NCI-H1048 (cell line): ENCODE measurements at regions not wholly inside any gene's neighbourhood (a gene's known extent, or its start where the extent isn't known, plus 50 kb on each side); places are given as distances from the start of the nearest gene placed in this dataset.
"Not testable (repeated sequence)": the region's sequence is repeated elsewhere in the genome, so short reads cannot be mapped to it uniquely, and the experiment has no call there.

Experiments
- DNase-seq: peaks from one replicate; lab custom pipeline; 2025; lab: John Stamatoyannopoulos, UW

DNA sequence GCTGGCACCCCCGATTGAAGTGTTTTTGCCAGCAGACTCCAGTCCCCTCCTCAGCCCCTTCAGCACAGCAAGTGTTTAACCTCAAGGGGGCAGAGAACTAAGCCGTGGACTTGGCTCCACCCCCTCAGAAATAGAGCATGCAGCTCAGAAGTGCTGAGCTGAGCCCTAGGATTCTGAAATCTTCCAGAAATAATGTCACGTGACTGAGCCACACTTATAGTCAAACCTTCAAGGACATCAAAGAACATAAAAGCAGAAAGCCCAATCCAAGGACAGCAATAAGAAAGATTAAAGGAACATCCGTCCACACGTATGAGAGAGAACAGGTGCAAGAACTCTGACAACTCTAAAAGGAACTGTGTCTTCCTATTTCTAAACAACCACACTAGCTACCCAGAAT lies 317.7 kb upstream of the LRFN5 start:
- DNase-seq, result no peak

DNA sequence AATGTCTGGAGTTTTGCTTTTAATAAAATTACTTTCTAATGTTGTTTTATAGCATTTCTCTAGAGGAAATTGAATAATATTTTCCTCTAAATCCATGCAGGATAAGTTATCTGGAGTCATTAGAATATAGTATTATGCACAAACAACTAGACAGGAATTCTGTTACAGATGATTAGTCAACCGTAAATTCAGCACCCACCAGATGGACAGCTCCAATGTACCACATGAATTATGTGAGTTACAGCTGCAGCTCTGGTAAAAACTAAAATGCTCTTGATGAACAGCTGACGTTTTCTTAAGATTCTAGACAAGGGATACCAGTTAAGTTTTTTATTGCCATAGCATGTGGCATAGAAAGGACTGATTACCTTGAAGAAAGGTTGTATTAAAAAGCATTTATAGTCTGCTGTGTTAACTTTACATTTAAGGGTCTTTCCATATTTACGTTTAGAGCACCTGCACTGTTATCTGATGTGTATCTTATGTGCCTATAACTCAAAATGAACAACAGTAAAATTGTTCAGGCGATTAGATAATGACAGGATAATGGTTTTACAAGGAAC lies 321.4 kb upstream of the LRFN5 start:
- DNase-seq, result peak; percentile 29

DNA sequence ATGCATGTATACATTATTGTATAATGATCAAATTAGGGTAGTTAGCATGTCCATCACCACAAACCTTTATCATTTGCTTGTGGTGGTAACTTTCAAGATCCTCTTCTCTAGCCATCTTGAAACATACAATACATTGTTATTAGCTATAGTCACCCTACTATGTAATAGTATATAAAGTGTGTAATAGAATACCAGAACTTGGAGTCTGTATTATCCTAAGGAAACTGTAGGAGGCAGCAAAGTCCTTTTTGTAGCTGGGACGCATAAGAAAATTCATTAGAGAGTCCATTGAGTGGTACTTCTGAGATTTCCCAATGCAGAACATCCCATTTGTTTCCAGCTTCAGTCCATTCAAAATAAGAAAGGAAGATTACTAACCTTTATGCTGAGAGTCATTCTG lies 325.9 kb upstream of the LRFN5 start:
- no peak for DNase-seq

DNA sequence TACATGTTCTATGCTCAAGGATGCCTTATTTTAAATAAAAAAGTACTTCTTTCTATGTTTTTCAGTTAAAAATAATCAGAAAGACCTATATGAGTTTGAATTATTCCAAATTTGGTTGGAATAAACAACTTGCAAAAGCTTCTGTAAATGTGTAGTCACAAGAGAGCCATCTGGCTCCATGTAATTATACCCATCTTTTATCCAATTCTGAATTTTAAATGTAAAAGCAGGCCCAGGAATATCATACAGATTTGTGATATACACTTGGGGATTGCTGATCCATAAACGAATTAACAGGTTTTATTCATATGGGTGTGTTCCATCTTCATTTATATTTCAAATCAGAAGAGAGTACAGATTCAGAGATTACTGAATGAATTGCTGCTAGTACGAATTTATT lies 329.2 kb upstream of the LRFN5 start:
- no peak for DNase-seq

DNA sequence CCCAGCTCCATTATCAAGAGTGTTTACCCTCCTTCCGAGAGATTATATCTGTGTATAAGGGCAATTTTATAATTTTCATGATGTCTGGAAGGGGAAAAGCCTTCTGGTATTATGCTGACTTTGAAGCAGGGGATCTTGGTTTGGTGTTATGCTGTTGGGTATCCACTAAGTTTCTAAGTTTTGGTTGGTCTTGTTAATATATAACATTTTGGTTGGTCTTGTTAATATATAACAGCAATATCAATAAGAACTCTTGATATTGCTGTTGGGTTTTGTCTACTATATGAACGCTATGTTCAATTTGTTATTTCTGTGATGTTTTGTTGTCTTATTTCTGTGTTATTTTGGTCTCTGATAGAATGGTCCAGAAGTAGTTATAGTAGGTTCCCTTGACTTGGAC lies 349.2 kb upstream of the LRFN5 start:
- no peak for DNase-seq

DNA sequence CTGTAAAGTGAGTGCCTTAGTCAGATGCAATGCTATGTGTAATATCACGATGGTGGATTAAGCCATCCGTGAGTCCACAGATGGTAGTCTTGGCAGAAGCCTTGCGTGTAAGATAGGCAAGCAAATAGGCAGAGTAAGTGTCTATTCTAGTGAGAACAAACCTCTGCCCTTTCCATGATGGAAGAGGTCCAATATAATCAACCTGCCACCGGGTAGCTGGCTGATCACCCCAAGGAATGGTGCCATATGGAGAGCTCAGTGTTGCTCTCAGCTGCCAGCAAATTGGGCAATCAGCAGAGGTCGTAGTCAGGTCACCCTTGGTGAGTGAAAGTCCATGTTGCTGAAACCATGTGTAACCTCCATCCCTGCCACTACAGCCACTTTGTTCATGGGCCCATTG lies 371.2 kb upstream of the LRFN5 start:
- DNase-seq, result no peak

DNA sequence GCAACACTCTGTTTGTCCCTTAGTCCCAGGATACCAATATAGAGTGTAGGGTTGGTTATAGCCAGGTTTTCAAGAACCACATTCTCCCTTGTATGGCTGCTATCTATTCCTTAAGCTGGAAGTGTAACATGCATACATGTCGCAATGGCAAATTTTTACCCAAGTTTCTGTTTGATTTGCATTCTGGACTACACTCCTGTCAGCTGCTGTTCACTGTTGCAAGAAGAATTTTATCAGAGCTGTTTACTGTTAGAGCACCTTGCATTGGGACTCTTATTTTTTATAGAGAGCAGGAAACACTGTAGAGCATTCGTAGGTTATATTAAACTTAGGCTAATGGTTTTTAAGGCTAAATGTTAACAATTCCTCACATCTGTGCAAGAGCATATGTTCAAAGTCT lies 376.0 kb upstream of the LRFN5 start:
- no peak for DNase-seq

DNA sequence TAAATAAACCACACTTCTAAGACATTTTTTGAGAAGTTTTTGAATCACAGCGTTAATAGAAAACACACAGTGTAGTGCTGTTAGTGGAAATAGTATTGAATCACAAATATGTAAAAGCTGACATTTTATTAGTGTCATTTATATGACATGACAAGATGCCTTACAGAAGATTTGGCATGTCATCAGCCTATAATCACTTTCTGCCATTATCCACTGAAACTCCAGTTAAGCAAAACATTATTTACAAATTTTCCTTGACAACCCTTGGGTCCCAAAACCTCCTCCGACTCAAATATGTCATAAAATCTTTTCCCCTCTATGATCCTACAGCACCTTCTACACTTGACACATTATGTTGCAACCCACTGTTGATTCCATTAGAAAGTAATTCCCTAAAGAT lies 376.9 kb upstream of the LRFN5 start:
- no peak for DNase-seq

DNA sequence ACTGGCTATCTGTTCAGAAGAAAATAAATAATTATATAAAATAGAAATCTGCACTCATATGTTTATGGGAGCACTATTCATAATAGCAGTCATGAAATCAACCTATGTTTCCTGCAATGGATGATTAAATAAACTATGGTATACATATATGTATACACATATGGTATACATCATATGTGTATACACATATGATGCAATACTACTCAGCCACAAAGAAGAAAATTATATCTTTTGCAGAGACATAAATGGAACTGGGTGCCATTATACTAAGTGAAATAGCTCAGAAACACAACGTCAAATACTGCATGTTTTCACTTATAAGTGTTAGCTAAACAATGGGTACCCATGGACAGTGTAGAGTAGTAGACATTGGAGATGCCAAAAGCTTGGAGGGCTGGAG lies 381.2 kb upstream of the LRFN5 start:
- no peak for DNase-seq

DNA sequence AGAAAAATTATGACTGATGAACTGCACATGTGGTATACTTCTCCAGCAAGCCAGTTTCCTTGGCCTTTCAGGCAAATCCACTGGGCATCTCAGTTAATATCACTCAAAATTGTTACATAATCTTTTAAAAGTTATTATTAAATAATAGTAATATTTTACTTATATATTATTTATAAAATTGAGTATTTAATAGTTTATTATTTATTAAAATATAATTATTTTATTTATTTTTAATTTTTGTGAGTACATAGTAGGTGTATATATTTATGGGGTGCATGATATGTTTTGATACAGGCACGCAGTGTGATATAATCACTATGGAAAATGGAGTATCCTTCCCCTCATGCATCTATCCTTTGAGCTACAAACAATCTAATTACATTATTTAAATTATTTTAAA lies 384.1 kb upstream of the LRFN5 start:
- DNase-seq, result no peak

DNA sequence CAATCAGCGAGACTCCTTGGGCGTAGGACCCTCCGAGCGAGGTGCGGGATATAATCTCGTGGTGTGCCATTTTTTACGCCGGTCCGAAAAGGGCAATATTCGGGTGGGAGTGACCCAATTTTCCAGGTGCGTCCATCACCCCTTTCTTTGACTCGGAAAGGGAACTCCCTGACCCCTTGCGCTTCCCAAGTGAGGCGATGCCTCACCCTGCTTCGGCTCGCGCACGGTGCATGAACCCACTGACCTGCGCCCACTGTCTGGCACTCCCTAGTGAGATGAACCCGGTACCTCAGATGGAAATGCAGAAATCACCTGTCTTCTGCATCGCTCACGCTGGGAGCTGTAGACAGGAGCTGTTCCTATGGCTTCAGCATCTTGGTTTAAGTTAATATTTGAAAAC lies 391.7 kb upstream of the LRFN5 start:
- DNase-seq, result not testable (repeated sequence)

DNA sequence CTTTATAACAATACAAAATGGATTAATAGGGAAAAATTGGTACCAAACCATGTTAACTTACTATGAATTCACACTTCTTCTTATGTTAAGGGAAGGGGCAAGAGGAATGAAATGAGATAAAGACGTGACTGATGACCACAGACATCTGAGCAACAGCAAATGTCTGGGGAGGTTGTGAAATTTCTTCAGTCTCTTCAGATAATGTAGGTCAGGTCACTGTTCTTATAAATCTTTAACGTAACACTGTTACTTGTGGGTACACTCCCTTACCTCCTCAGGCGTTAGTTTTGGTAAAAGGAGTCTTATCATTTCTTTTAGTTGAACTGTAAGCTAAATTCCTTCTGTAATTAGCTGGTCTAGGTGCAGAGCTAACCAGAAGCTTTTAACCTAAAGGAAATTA lies 405.0 kb upstream of the LRFN5 start:
- no peak for DNase-seq

DNA sequence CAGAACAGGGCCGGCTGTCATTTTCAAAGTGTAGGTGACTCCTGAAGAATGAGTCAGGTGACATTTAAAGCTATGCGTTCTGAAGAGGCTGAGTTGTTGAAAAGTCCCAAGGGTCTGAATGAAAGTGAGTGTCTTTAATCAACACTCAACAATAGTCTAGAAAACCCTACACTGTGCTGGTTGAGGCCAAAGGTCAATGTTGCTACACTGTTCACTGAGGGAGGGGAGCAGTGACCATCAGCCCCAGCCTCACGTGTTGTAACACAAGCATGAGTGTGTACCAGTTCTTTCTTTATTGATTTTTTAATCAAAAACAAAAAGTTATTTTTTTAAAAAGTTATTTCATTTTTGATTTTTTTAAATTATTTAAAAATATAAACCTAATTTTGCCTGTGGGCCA lies 418.8 kb upstream of the LRFN5 start:
- no peak for DNase-seq

DNA sequence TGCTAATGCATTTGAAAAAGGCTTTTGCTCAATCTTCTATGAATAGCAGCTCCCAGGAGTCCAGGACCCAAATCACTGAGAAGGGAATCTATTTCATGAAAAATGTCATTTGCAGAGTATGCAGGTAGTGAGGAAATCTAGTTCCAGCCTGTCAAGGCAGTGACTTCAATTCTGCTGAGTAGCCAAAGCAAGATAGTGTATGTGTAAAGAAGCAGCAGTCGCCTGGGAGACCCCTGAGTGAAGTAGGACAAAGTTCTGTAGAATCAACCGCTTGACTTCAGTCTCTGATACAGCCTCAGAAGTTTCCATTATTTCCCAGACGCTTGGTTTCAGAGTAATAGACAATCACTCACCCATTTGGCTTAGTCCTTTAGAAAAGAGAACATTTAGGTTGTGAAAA lies 435.6 kb upstream of the LRFN5 start:
- no peak for DNase-seq

DNA sequence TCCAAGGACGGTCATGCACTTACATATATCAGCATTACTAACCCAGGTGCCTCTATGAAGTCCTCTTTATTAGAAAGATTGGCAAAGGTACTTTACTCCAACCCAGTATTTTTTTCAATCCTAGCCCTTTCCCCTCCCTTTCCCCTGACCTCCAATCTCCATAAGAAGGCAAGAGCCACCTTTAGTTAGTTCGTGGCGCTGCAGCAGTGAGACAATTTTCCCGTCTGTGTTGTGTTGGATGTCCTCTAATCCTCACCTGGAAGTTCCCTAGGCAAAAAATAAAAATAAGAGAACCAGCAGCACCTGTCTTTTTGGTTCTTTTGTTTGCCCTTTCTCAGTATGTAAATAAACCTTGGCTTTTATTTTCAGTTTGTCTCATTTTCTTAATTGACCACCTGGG lies 439.6 kb upstream of the LRFN5 start:
- no peak for DNase-seq

DNA sequence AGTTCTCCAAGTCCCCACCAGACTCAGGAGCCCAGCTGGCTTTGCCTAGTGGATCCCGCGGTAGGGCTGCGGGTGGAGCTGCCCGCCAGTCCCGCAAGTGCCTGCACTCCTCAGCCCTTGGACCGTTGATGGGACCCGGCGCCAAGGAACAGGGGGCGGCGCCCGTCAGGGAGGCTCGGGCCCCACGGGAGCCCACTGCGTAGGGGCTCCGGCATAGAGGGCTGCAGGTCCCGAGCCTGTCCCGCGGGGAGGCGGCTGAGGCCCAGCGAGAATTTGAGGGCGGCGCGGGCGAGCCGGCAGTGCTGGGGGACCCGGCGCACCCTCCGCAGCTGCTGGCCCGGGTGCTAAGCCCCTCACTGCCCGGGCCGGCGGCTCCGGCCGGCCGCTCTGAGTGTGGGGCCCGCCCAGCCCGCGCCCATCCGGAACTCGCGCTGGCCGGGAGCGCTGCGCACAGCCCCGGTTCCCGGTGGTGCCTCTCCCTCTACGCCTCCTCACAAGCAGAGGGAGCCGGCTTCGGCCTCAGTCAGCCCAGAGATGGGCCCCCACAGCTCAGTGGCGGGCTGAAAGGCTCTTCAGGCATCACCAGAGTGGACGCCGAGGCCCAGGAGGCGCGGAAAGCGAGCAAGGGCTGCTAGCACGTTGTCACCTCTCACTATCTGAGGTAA lies 452.4 kb upstream of the LRFN5 start:
- no peak for DNase-seq

DNA sequence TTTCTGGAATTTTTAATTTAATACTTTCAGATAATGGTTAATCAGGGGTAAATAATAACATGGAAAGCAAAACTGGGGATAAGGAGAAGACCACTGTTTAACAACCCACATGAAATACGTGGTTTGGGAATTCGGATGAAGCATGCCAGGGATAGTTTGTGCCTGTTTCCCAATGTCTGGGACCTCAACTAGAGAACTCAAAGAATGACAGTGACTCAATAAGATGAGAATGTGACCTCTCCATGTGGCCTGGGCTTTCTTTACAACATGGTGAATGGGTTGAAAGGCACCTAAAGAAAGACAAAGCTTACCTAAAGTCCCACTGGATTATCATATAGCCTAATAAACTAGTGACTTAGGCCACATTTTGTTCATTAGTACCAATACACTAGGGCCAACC lies 460.3 kb upstream of the LRFN5 start:
- DNase-seq, result no peak

DNA sequence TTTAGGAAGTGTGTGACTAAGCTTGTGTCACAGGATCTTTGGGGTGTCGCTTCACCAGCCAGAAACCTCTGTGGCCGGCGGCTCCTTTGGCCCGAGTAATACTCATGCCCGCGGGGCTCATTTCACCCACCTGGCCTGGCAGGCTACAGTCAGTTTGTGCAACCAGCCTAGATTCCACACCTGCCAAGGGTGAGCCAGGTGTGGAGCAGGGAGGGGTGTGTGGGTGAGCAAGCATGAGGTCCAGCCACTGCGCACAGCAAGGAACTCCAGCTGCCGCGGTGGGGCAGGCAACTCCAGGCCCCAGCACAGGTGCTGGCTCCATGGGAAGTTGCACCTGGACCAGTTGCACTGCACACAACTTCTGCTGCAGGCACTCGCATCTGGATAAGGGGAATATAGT lies 462.3 kb upstream of the LRFN5 start:
- no peak for DNase-seq

DNA sequence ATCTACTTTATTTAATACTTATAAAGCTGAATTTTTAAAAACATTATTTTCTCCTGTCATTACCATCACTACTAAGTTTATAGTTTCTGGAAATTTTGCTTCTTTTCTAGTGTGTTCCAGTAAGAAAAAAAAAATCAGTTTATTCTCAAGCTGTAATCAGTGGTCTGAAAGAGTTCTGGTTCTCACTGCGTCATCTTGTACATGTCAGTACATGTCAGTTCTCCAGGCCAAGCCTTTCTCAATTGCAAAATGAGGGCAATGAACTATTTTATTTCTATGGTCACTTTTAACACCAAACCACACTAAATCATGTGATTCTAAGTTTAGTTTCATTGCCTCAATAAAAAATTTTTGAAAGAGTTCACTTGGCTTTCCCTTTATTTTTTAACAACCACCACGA lies 468.9 kb upstream of the LRFN5 start:
- DNase-seq, result no peak

DNA sequence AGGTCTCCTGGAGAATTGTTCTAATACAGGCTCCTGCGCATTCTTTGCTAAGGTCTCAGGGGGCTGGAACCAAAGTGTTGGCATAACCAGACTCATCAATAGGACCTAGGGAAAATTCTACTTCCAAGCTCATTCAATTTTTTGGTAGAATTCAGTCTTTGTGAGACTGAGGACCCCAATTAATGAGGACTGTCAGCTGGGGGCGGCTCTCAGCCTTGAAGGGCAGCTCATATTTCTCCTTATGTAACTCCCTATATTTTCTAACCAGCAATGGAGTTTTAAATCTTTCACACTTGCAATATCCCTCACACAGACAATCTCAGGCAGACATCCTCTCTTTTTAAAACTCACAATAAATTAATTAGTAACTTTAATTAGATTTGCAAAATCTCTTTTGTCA lies 476.4 kb upstream of the LRFN5 start:
- DNase-seq, result no peak

DNA sequence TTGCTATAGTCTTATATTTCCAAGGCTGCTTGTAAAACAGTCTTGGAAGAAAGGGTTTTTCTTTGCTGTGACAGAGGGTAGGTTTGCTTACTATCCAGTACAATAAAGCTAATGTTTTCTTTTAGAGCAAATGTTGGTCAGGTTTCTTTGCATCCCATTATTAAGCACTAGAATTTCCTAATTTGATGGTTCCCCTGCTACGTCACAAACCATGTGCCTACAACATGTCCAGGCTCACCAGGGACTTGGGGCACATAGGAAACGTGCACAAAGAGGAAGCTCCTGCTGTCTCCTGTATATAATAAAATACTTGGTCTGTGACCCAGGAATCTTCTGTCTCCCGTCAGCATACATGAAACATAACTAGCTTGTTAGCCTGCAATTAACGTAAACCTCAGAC lies 486.3 kb upstream of the LRFN5 start:
- no peak for DNase-seq

DNA sequence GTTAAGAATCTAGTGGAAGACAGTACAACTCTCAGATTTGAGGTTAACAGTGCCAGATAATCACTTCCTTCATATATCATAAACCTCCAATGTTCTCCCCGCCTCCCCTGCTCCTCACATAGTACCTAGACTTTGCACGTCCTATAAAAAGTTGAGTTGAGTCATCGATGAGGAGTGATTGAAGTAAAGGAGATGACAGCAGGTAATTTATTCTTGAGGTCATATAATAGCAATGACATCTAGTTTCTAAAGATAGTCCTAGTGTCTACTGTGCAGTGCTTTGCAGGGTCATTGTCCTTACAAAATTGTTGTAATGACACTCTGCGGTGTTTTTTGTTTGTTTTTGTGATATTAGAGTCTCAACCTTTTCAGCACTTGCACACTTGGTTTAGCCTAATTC lies 510.5 kb upstream of the LRFN5 start:
- DNase-seq, result no peak

DNA sequence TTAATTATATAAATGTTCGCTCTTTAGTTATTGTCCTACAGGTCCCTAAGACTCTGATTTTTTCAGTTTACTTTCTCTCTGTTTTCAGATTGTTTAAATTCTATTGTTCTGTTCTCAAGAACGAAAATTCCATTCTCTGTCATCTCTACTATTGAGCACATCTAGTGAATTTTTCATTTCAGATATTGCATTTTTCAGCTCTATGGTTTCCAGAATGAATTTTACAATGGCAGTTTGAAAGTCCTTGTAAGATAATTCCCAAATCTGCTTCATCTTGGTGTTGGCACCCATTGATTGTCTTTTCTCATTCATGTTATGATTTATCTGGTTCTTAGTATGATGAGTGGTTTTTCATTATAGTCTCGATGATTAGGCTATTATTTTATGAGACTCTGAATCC lies 519.6 kb upstream of the LRFN5 start:
- DNase-seq, result no peak

DNA sequence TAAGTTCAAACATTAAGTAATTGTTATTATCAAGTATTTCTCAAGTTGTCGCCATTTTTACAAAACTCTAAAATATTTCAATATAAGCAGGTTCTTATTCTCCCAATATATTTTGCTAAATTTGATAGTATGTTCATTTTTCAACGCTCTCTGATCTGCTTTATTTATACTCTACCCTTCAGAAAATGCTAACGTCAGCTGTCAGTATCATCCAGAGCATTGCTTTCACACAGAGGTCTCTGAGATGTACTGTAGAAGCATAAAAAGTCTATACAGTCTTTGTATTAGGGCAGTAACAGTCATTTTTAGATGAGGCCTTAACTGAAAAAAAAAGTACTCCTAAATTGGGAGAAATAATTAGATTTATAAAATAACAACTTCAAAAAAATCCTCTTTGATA lies 533.1 kb upstream of the LRFN5 start:
- no peak for DNase-seq

DNA sequence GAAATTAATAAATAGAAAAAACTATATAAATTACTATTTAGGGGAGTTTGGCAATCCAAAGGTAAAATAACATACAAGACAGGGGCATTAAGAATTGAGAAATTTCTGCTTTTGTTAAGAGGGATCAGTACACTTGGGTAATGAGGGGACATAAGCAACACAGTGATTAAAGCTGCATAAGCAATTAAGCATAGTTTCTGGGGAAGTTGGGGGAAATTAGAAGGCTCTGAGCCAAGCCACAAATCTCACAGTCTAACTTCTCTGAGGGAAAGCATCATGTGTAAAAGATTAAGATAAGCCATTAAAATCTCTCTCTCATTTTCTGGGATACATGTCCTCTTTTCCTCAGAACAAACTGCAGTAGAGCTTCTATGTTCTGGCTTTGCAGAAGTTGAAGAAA lies 533.9 kb upstream of the LRFN5 start:
- no peak for DNase-seq
